Calu3 (cell line): ENCODE measurements at regions not wholly inside any gene's neighbourhood (a gene's known extent, or its start where the extent isn't known, plus 50 kb on each side); places are given as distances from the start of the nearest gene placed in this dataset.
"Not testable (repeated sequence)": the region's sequence is repeated elsewhere in the genome, so short reads cannot be mapped to it uniquely, and the experiment has no call there.

ENCODE experiments used
- BruUV-seq: library from RNA; stranded (reverse); fragments of 400-500 nt; replicated peaks from 2 replicates; lab custom pipeline; 2021; lab: Mats Ljungman, UMichigan
- CTCF ChIA-PET: fragments of 300-600 bp; sonication (Branson Sonifier 250); formaldehyde crosslinking; loops from one replicate; lab custom pipeline; 2022; ENCODE audit warnings: antibody characterized with exemption; lab: Charles Lee
- DNase-seq: peaks from one replicate; pipeline ENCODE4 v3.0.0; 2022
- H3K27ac Mint-ChIP-seq: one replicate; pipeline ENCODE4 v1.8.0; 2022; ENCODE audit warnings: mixed read lengths; ENCODE audit not compliant: unreplicated experiment
- H3K27me3 Mint-ChIP-seq: one replicate; pipeline ENCODE4 v1.8.0; 2022; ENCODE audit warnings: mixed read lengths; ENCODE audit not compliant: unreplicated experiment
- H3K36me3 Mint-ChIP-seq: one replicate; pipeline ENCODE4 v1.8.0; 2022; ENCODE audit warnings: mild to moderate bottlenecking, moderate library complexity, mixed read lengths; ENCODE audit not compliant: insufficient read depth, unreplicated experiment
- H3K4me1 Mint-ChIP-seq: one replicate; pipeline ENCODE4 v1.8.0; 2022; ENCODE audit warnings: mild to moderate bottlenecking, low read depth, mixed read lengths; ENCODE audit not compliant: unreplicated experiment
- H3K4me3 Mint-ChIP-seq: one replicate; pipeline ENCODE4 v1.8.0; 2022; ENCODE audit warnings: mild to moderate bottlenecking, low read depth, moderate library complexity, mixed read lengths; ENCODE audit not compliant: unreplicated experiment
- H3K9me3 Mint-ChIP-seq: one replicate; pipeline ENCODE4 v1.8.0; 2022; ENCODE audit warnings: low read depth, mixed read lengths; ENCODE audit not compliant: unreplicated experiment
- CTCF ChIP-seq: fragments of 200-600 bp; IDR thresholded peaks from one replicate; pipeline ENCODE4 v1.8.0; 2022; ENCODE audit warnings: antibody characterized with exemption; ENCODE audit not compliant: unreplicated experiment
- intact Hi-C: fragments of 100-400 bp; cut with micrococcal nuclease; formaldehyde crosslinking; loops from one replicate; pipeline ENCODE4 v1.10.0; 2022; ENCODE audit not compliant: unreplicated experiment

GRCh38 chr12:105596731-105597130, 266.2 kb downstream of the C12orf75 start:
- TF ChIP-seq CTCF: no peak
- H3K4me1 Mint-ChIP-seq: no peaks in the 10 kb centered on the region
- no peak overlapping the region for H3K4me3 Mint-ChIP-seq
- no TSS peak for BruUV-seq
- no peak overlapping the region for H3K27ac Mint-ChIP-seq
- DNase-seq: no peak
- no peaks in the 10 kb centered on the region for H3K36me3 Mint-ChIP-seq
- intact Hi-C loops: no loop called here
- CTCF ChIA-PET: no interaction called here
- peaks cover 62% of the 10 kb centered on the region for H3K27me3 Mint-ChIP-seq
- H3K9me3 Mint-ChIP-seq: no peaks in the 10 kb centered on the region

GRCh38 chr12:105598031-105598430, 267.5 kb downstream of the C12orf75 start:
- no peak for DNase-seq
- Mint-ChIP-seq H3K27ac (no peak overlapping the region), H3K4me1 (no peaks in the 10 kb centered on the region), H3K36me3 (no peaks in the 10 kb centered on the region), H3K4me3 (no peak overlapping the region), H3K27me3 (peaks cover 70% of the 10 kb centered on the region), H3K9me3 (no peaks in the 10 kb centered on the region)
- intact Hi-C loops: no loop called here
- TF ChIP-seq CTCF: no peak
- no TSS peak for BruUV-seq
- CTCF ChIA-PET: no interaction called here

GRCh38 chr12:105600911-105601545, 270.5 kb downstream of the C12orf75 start:
- H3K27ac Mint-ChIP-seq: no peak overlapping the region
- intact Hi-C loops: no loop called here
- H3K36me3 Mint-ChIP-seq: no peaks in the 10 kb centered on the region
- BruUV-seq: no TSS peak
- H3K9me3 Mint-ChIP-seq: no peaks in the 10 kb centered on the region
- no peak for TF ChIP-seq CTCF
- no peaks in the 10 kb centered on the region for H3K4me1 Mint-ChIP-seq
- H3K4me3 Mint-ChIP-seq: no peak overlapping the region
- CTCF ChIA-PET: interaction anchor here (0.6 to 2.0 kb wide), 2 partner anchors 13 to 437 kb away, joined by 5 to 12 read pairs; no protein-coding TSS in a partner anchor
- peaks cover 42% of the 10 kb centered on the region for H3K27me3 Mint-ChIP-seq
- DNase-seq: no peak

DNA sequence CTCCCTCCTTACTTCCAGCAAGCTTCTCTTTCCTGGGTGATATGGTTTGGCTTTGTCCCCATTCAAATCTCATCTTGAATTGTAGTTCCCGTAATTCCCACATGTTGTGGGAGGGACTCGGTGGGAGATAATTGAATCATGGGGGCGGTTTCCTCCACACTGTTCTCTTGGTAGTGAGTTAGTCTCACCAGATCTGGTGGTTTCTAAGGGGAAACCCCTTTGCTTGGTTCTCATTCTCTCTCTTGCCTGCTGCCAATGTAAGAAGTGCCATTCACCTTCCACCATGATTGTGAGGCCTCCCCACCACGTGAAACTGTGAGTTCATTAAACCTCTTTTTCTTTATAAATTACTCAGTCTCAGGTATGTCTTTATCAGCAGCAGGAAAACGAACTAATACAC, 271.8 kb downstream of the C12orf75 start:
- intact Hi-C loops, CTCF ChIA-PET, H3K4me1 Mint-ChIP-seq, BruUV-seq, H3K4me3 Mint-ChIP-seq, H3K36me3 Mint-ChIP-seq, DNase-seq, H3K27ac Mint-ChIP-seq, H3K9me3 Mint-ChIP-seq: not testable (repeated sequence)
- peaks cover 29% of the 10 kb centered on the region for H3K27me3 Mint-ChIP-seq

GRCh38 chr12:105604281-105604680, 273.8 kb downstream of the C12orf75 start:
- intact Hi-C loops, DNase-seq, CTCF ChIA-PET, H3K27ac Mint-ChIP-seq, H3K4me1 Mint-ChIP-seq, H3K4me3 Mint-ChIP-seq, H3K36me3 Mint-ChIP-seq, H3K9me3 Mint-ChIP-seq, BruUV-seq: not testable (repeated sequence)
- peaks cover 23% of the 10 kb centered on the region for H3K27me3 Mint-ChIP-seq

GRCh38 chr12:105606613-105607012, 276.1 kb downstream of the C12orf75 start:
- DNase-seq, CTCF ChIA-PET, H3K4me1 Mint-ChIP-seq, H3K9me3 Mint-ChIP-seq, BruUV-seq, intact Hi-C loops, H3K36me3 Mint-ChIP-seq, H3K4me3 Mint-ChIP-seq, H3K27ac Mint-ChIP-seq: not testable (repeated sequence)
- peaks cover 14% of the 10 kb centered on the region for H3K27me3 Mint-ChIP-seq

DNA sequence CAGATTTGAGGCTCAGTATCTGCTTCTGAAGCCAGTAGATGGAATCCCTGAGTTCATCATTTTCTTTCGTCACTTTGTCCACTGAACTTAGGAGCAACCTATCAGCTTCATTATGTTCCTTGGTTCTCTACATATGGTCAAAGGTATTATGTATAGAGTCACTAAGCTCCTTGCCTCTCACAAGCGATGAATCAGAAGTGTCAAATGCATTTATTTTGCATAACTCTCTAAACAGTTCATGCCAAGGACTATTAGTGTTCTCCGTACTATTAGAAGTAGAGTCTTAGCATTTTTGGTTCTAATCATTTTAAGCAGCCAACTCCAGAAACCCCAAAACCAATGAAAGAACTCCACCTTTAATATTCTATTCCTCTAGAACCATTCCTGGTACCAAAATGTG, 278.5 kb downstream of the C12orf75 start:
- H3K9me3 Mint-ChIP-seq, H3K36me3 Mint-ChIP-seq, DNase-seq, H3K27me3 Mint-ChIP-seq, H3K4me3 Mint-ChIP-seq, intact Hi-C loops, H3K27ac Mint-ChIP-seq, BruUV-seq, H3K4me1 Mint-ChIP-seq, CTCF ChIA-PET: not testable (repeated sequence)
